ACC112 (cell line): ENCODE measurements at regions not wholly inside any gene's neighbourhood (a gene's known extent, or its start where the extent isn't known, plus 50 kb on each side); places are given as distances from the start of the nearest gene placed in this dataset.

Experiments
- H2AFZ ChIP-seq: fragments of 200-600 bp; sonication (generic); one replicate; pipeline ENCODE4 v1.6.0; 2017; ENCODE audit warnings: antibody characterized with exemption, low read length; ENCODE audit not compliant: unreplicated experiment
- H3K27ac ChIP-seq: fragments of 200-600 bp; sonication (generic); 2 replicates; pipeline ENCODE4 v1.5.1; 2014; ENCODE audit warnings: low read depth, mild to moderate bottlenecking, antibody characterized with exemption, low read length, moderate library complexity
- H3K27me3 ChIP-seq: fragments of 200-600 bp; sonication (generic); 2 replicates; pipeline ENCODE4 v1.6.1; 2014; ENCODE audit warnings: mild to moderate bottlenecking, antibody characterized with exemption, low read length, moderate library complexity, mixed read lengths; ENCODE audit not compliant: insufficient read depth
- H3K36me3 ChIP-seq: fragments of 200-600 bp; sonication (generic); 2 replicates; pipeline ENCODE4 v1.6.1; 2016; ENCODE audit warnings: mild to moderate bottlenecking, antibody characterized with exemption, low read length, moderate library complexity, mixed read lengths; ENCODE audit not compliant: insufficient read depth
- H3K4me1 ChIP-seq: fragments of 200-600 bp; sonication (generic); one replicate; pipeline ENCODE4 v1.6.1; 2016; ENCODE audit warnings: low read length, mixed read lengths; ENCODE audit not compliant: insufficient read depth, unreplicated experiment, control insufficient read depth
- H3K4me3 ChIP-seq: fragments of 200-600 bp; sonication (generic); 2 replicates; pipeline ENCODE4 v1.5.1; 2014; ENCODE audit warnings: mild to moderate bottlenecking, low read depth, low read length
- H3K79me2 ChIP-seq: fragments of 200-600 bp; sonication (generic); one replicate; pipeline ENCODE4 v1.6.0; 2016; ENCODE audit warnings: low read length; ENCODE audit not compliant: control insufficient read depth, unreplicated experiment, insufficient read depth

- no peak overlapping the region for H2AFZ ChIP-seq
- H3K4me3 ChIP-seq, result no peak overlapping the region
- H3K79me2 ChIP-seq, result no peaks in the 10 kb centered on the region
- H3K27ac ChIP-seq, result no peak overlapping the region
- no peaks in the 10 kb centered on the region for H3K4me1 ChIP-seq
- H3K36me3 ChIP-seq, result no peaks in the 10 kb centered on the region
- 0 out of 2 replicates have a peak, but pooled peaks cover 3% of the 10 kb centered on the region for H3K27me3 ChIP-seq
Observed at GRCh38 chr16:87165885-87166284, 151.3 kb downstream of the C16orf95 start.

DNA sequence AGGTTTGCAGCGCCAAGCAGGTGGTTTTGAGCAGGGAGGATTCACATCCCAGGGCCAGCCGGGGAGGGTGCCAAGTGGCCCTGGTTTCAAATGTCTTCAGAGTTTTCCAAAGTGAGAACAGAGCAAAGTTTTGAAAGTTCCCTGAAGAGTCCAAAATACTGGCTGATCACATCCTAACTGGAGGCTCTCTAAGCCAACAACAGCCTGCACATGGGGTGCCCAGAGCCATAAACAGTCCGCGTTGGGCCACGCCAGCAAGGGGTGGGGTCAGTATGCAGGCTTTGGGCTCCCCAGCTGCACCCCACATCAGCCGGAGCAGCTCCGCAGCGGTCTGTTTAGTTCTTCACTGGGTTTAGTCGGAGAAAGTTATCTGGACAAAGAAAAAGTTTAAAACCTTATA is 150.9 kb downstream of the C16orf95 start:
- H3K4me1 ChIP-seq, result no peaks in the 10 kb centered on the region
- no peaks in the 10 kb centered on the region for H3K79me2 ChIP-seq
- no peak overlapping the region for H3K4me3 ChIP-seq
- no peaks in the 10 kb centered on the region for H3K27me3 ChIP-seq
- no peaks in the 10 kb centered on the region for H3K36me3 ChIP-seq
- no peak overlapping the region for H3K27ac ChIP-seq
- no peak overlapping the region for H2AFZ ChIP-seq

- H3K27ac ChIP-seq, result no peak overlapping the region
- H3K36me3 ChIP-seq, result no peaks in the 10 kb centered on the region
- H3K4me3 ChIP-seq, result no peak overlapping the region
- H3K4me1 ChIP-seq, result no peaks in the 10 kb centered on the region
- H3K79me2 ChIP-seq, result no peaks in the 10 kb centered on the region
- no peaks in the 10 kb centered on the region for H3K27me3 ChIP-seq
- no peak overlapping the region for H2AFZ ChIP-seq
Observed at GRCh38 chr16:87166934-87167333, 150.3 kb downstream of the C16orf95 start.

DNA sequence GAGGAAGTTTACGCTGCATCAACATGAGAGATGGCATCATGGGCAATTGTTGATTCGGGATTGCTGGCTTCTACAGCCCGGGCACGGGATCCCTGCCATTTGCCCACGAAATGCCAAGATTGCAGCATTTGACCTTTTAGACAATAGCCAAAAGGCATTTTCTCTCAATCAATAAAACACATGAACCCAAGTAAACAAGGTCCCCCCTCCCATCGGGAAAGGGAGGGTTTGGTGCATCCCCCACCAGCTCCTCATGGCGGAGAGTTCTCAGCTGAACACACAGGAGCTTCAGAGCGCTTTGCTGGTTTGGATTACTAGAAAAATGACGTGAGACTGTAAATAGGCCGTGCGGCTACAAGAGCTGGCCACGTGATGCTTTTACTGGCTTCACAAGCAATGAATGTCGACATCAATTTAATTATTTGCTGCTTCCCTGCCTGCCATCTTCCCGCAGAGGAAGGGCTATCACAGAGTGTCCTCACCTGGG is 147.6 kb downstream of the C16orf95 start:
- Histone ChIP-seq H3K4me3 (no peak overlapping the region), H3K4me1 (peaks cover 13% of the 10 kb centered on the region), H3K27me3 (no peaks in the 10 kb centered on the region), H3K27ac (no peak overlapping the region), H3K36me3 (no peaks in the 10 kb centered on the region), H3K79me2 (no peaks in the 10 kb centered on the region), H2AFZ (no peak overlapping the region)

DNA sequence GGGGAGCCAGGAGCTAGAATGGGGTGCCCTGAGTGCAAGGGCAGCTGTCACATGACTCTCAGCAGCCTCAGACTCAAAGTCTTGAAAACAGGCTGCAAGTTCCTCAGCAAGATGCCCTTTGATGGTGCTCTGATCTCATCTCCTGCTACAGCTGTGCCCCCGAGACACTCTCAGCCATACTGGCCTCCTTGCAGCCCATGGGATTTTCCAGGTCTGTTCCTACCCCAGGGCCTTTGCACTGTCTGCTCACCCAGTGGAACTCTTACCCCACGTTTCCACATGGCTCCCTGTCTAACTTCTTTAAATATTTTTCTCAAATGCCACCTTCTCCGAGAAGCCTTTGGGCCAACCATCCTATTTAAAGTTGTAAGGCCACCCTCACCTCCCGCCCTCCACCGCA is 146.9 kb downstream of the C16orf95 start:
- H3K27me3 ChIP-seq, result no peaks in the 10 kb centered on the region
- H3K36me3 ChIP-seq, result no peaks in the 10 kb centered on the region
- H3K79me2 ChIP-seq, result no peaks in the 10 kb centered on the region
- peaks cover 13% of the 10 kb centered on the region for H3K4me1 ChIP-seq
- no peak overlapping the region for H3K4me3 ChIP-seq
- no peak overlapping the region for H2AFZ ChIP-seq
- no peak overlapping the region for H3K27ac ChIP-seq

- Histone ChIP-seq H2AFZ (no peak overlapping the region), H3K79me2 (no peaks in the 10 kb centered on the region), H3K4me1 (peaks cover 13% of the 10 kb centered on the region), H3K27ac (no peak overlapping the region), H3K36me3 (no peaks in the 10 kb centered on the region), H3K4me3 (no peak overlapping the region), H3K27me3 (no peaks in the 10 kb centered on the region)
Observed at GRCh38 chr16:87171723-87172122, 145.5 kb downstream of the C16orf95 start.

DNA sequence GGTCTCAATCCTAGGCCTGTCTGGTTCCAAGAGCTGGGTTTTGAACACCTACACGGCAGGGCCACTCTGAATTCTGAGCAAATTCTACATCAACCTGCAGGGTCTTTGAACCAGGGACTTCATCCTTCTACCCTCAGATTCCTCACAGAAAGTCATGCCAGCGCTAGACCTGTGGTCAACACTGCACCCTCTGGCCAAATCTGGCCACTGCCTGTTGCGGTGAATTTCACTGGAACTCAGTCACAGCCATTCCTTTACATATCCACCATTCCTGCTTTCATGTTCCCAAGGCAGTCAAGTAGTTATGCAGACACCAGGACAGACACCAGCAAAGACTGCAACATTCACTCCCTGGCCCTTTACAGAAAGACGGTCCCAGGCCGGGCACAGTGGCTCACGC is 144.6 kb downstream of the C16orf95 start:
- Histone ChIP-seq H3K27me3 (no peaks in the 10 kb centered on the region), H3K79me2 (no peaks in the 10 kb centered on the region), H3K36me3 (no peaks in the 10 kb centered on the region), H3K4me1 (peaks cover 13% of the 10 kb centered on the region), H2AFZ (no peak overlapping the region), H3K4me3 (no peak overlapping the region), H3K27ac (no peak overlapping the region)

DNA sequence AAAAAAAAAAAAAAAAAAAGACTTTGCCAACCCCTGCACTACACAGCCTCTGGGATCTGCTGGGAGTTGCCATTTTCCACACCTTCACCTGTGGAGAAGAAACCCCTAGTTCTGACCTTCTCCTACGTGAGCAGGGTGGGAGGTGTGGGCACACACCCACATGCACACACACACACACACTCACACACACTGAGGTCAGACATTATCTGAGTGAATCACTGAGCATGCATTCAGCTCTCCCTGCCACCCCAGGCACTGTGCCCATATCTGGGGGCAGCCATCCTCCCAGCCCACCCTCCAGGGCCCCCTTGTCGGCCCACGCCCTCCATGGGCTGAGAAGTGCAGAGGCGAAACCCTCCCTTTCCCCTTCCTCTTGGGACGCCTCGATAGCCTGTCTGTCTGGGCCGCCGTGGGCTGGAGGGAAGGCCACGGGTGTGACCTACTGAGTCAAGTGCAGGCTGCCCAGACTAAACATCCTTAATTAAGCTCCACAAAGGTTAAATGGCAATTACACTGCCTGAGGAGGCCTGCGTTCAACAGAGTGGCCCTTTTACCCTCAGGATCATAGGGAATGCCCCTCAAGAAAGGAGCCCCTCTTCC is 143.8 kb downstream of the C16orf95 start:
- peaks cover 19% of the 10 kb centered on the region for H3K4me1 ChIP-seq
- H3K36me3 ChIP-seq, result no peaks in the 10 kb centered on the region
- no peak overlapping the region for H3K4me3 ChIP-seq
- H3K27ac ChIP-seq, result no peak overlapping the region
- H2AFZ ChIP-seq, result no peak overlapping the region
- H3K79me2 ChIP-seq, result no peaks in the 10 kb centered on the region
- no peaks in the 10 kb centered on the region for H3K27me3 ChIP-seq

DNA sequence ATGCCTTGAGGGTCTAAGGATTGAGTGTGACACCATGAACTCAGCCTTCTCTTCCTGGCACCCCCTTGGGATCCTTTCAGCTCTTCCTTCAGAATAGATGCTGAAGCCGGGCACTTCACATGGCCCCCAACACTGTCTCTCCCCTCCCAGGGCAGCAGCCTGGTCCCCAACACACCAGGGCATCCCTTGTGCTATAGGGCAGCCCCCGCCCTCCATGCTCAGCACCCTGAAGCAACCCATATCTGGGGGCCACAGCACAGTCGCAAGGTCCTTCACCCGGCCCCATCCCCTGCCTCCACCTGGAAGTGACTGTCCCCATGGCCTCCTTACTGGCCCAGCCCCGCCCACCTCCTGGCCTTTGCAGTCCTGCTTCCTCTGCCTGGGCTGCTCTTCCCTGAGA is 143.1 kb downstream of the C16orf95 start:
- no peaks in the 10 kb centered on the region for H3K27me3 ChIP-seq
- no peak overlapping the region for H3K4me3 ChIP-seq
- H3K4me1 ChIP-seq, result peaks cover 26% of the 10 kb centered on the region
- H3K36me3 ChIP-seq, result no peaks in the 10 kb centered on the region
- no peak overlapping the region for H3K27ac ChIP-seq
- H2AFZ ChIP-seq, result no peak overlapping the region
- no peaks in the 10 kb centered on the region for H3K79me2 ChIP-seq

DNA sequence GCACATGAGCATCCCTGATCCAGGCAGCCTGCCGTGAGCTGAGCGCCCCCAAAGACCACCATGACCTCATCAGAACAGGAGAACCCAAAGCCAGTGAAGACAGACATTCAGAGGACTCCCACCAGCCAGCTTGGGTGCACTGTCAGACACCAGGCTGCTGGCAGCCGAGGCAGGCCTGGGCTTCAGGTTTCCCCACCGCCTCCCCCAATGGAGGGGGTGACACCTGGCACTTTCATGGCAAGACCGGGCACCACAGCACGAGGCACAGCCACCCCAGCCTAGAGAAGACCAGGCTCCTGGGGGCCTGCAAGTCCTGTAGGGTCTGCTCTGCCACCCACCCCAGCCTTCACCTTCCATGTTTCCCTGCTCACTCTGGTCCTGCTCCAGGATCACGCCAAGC is 140.5 kb downstream of the C16orf95 start:
- H3K79me2 ChIP-seq, result no peaks in the 10 kb centered on the region
- no peak overlapping the region for H2AFZ ChIP-seq
- H3K4me1 ChIP-seq, result peaks cover 40% of the 10 kb centered on the region
- no peak overlapping the region for H3K4me3 ChIP-seq
- H3K36me3 ChIP-seq, result no peaks in the 10 kb centered on the region
- H3K27ac ChIP-seq, result no peak overlapping the region
- H3K27me3 ChIP-seq, result no peaks in the 10 kb centered on the region

- no peak overlapping the region for H3K27ac ChIP-seq
- H3K36me3 ChIP-seq, result no peaks in the 10 kb centered on the region
- H2AFZ ChIP-seq, result no peak overlapping the region
- H3K4me3 ChIP-seq, result no peak overlapping the region
- peaks cover 40% of the 10 kb centered on the region for H3K4me1 ChIP-seq
- H3K27me3 ChIP-seq, result no peaks in the 10 kb centered on the region
- no peaks in the 10 kb centered on the region for H3K79me2 ChIP-seq
Observed at GRCh38 chr16:87177673-87178072, 139.5 kb downstream of the C16orf95 start.
